Neural cell (in vitro differentiated cells): ENCODE measurements at regions not wholly inside any gene's neighbourhood (a gene's known extent, or its start where the extent isn't known, plus 50 kb on each side); places are given as distances from the start of the nearest gene placed in this dataset.

ENCODE experiments used
- CTCF ChIP-seq: fragments of 450-650 bp; IDR thresholded peaks from 2 replicates; pipeline ENCODE4 v1.5.1; 2014; ENCODE audit warnings: antibody characterized with exemption, mild to moderate bottlenecking, moderate library complexity; ENCODE audit not compliant: poor library complexity, severe bottlenecking
- EP300 ChIP-seq: fragments of 450-650 bp; conservative IDR thresholded peaks from 2 replicates; pipeline ENCODE4 v1.6.1; 2014; ENCODE audit warnings: antibody characterized with exemption, mild to moderate bottlenecking, moderate library complexity; ENCODE audit not compliant: poor library complexity, severe bottlenecking
- EZH2 ChIP-seq: fragments of 200-600, 300-800 bp; shearing (Covaris generic), sonication (generic); IDR thresholded peaks from 2 replicates; pipeline ENCODE4 v1.6.1; 2014; ENCODE audit warnings: antibody characterized with exemption, low read length, borderline replicate concordance, mild to moderate bottlenecking; ENCODE audit not compliant: insufficient read depth, poor library complexity, severe bottlenecking
- RAD21 ChIP-seq: fragments of 450-650 bp; conservative IDR thresholded peaks from 2 replicates; pipeline ENCODE4 v1.6.1; 2014; ENCODE audit warnings: antibody characterized with exemption, mild to moderate bottlenecking, moderate library complexity
- TAF1 ChIP-seq: IDR thresholded peaks from 2 replicates; pipeline ENCODE4 v1.6.1; 2012; ENCODE audit warnings: low read depth

GRCh38 chr12:20248646-20249045, 119.7 kb upstream of the PDE3A start:
- no peak for TF ChIP-seq CTCF
- TF ChIP-seq EZH2 = no peak
- TF ChIP-seq EP300 = no peak
- TF ChIP-seq TAF1 = no peak
- no peak for TF ChIP-seq RAD21
